WTC11 (cell line): ENCODE measurements at regions not wholly inside any gene's neighbourhood (a gene's known extent, or its start where the extent isn't known, plus 50 kb on each side); places are given as distances from the start of the nearest gene placed in this dataset.

ENCODE experiments used
- ATF1 ChIP-seq: sonication (generic); formaldehyde crosslinking; IDR thresholded peaks from 2 replicates; pipeline ENCODE4 v1.8.1; 2023; ENCODE audit warnings: mild to moderate bottlenecking, moderate library complexity, missing genetic modification reagents
- MAX ChIP-seq: sonication (generic); formaldehyde crosslinking; IDR thresholded peaks from 2 replicates; pipeline ENCODE4 v1.8.0; 2022; ENCODE audit warnings: mild to moderate bottlenecking, missing genetic modification reagents
- TEAD4 ChIP-seq: sonication (generic); formaldehyde crosslinking; IDR thresholded peaks from 2 replicates; pipeline ENCODE4 v1.8.0; 2022; ENCODE audit warnings: mild to moderate bottlenecking, missing genetic modification reagents
- USF2 ChIP-seq: sonication (generic); formaldehyde crosslinking; IDR thresholded peaks from 2 replicates; pipeline ENCODE4 v1.8.1; 2023; ENCODE audit warnings: mild to moderate bottlenecking, missing genetic modification reagents, moderate library complexity
- ZBTB43 ChIP-seq: sonication (generic); formaldehyde crosslinking; IDR thresholded peaks from 2 replicates; pipeline ENCODE4 v1.8.1; 2023; ENCODE audit warnings: mild to moderate bottlenecking, missing genetic modification reagents
- ZMAT4 ChIP-seq: fragments of 250-450 bp; sonication (Bioruptor Pico); IDR thresholded peaks from 2 replicates; pipeline ENCODE4 v1.9.0; 2021; ENCODE audit warnings: mild to moderate bottlenecking
- ZNF263 ChIP-seq: sonication (generic); formaldehyde crosslinking; IDR thresholded peaks from 2 replicates; pipeline ENCODE4 v1.8.1; 2022; ENCODE audit warnings: low read depth, mild to moderate bottlenecking, moderate library complexity, missing genetic modification reagents

GRCh38 chr12:116436561-116437249 lies 122.5 kb upstream of the MAP1LC3B2 start:
- TF ChIP-seq MAX (no peak), ZMAT4 (CRISPR knock-in tag) (no peak), ATF1 (no peak), USF2 (no peak), ZNF263 (CRISPR knock-in tag) (no peak), ZBTB43 (no peak), TEAD4 (CRISPR knock-in tag) (no peak)
